GM21825 (cell line): ENCODE measurements at regions not wholly inside any gene's neighbourhood (a gene's known extent, or its start where the extent isn't known, plus 50 kb on each side); places are given as distances from the start of the nearest gene placed in this dataset.
"Not testable (repeated sequence)": the region's sequence is repeated elsewhere in the genome, so short reads cannot be mapped to it uniquely, and the experiment has no call there.

Experiments used
- ATAC-seq: cut with Tn5 transposase; IDR thresholded peaks from one replicate; pipeline ENCODE4 v1.9.1; 2021; ENCODE audit warnings: mild to moderate bottlenecking, moderate library complexity; ENCODE audit not compliant: unreplicated experiment

GRCh38 chr20:5393218-5393870 is 76.6 kb upstream of the PROKR2 start:
- ATAC-seq, result no peak

- no peak for ATAC-seq
Measured at GRCh38 chr20:5390720-5391119, 74.0 kb upstream of the PROKR2 start.

DNA sequence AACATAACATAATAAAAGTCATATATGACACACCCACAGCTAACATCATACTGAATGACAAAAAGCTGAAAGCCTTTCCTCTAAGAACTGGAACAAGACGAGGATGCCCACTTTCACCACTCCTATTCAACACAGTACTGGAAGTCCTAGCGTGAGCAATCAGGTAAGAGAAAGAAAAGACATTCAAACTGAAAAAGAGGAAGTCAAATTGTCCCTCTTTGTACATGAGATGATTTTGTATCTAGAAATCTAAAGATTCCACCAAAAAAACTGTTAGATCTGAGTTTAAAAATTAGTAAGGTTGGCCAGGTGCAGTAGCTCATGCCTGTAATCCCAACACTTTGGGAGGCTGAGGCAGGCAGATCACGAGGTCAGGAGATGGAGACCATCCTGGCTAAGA is 70.1 kb upstream of the PROKR2 start:
- not testable (repeated sequence) for ATAC-seq

DNA sequence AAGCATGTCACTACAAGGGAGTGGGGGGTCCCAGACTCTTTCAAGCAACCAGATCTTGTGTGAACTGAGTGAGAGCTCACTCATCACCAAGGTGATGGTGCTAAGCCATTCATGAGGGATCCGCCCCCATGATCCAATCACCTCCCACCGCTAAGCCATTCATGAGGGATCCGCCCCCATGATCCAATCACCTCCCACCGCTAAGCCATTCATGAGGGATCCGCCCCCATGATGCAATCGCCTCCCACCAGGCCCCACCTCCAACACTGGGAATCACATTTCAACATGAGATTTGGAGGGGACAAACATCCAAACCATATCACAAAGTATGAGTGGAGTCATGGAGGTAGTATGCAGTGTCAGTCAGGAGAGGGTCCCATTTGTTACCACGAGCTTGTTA is 64.8 kb upstream of the PROKR2 start:
- not testable (repeated sequence) for ATAC-seq

DNA sequence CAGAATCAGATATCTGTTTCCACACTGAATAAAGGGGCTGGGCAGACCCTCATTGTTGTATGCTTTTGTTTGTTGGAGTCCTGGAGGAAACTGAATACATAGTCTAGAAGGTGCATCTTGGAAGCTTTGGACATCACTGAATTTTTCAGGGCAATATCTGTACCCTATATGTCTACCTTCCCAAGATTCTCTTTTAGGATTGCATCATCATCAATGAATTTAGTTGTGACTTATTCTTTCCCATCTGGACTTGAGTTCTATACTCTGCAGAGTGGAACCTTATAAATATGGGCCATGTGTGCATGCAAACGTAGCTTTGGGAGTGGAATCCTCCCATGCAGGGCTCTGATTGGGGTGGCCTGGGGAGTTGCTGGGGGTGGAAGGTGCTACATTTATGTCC is 60.7 kb upstream of the PROKR2 start:
- ATAC-seq, result no peak

DNA sequence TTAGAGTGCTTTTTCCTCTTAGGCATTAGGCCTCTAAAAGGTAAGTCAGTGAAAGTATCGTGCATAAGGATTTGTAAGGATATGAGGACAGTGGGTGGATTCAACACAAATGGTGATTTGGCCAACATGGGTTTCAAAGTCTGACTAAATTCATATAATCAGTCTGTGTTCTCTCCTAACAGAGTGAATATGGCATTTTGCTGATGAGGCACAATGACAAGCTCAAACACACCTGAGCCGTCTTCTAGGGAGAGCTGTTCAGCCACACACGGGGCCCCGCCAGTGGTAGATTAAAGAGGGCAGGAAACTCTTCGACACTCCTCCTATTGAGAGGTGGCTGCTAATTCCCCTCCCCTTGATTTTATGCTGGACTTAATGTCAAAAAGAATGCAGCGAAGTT is 59.5 kb upstream of the PROKR2 start:
- no peak for ATAC-seq

DNA sequence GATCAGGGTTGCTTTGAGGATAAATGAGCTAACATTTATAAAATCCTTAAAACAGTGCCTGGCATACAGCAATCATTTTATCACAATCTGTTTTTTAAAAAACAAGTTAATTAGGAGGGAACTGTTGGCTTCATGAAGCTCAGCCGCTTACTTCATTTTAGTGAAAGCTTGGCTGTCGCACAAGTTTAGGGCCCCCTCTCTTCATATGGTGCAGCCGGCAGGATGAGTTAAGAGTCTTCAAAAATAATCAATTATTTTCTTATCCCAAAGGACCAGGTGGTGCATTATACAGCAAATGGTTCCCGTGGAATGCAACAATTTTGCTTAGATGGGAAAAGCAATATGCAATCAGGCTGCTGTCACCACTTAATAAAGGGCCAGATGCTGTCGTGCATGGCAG is 57.4 kb upstream of the PROKR2 start:
- ATAC-seq, result no peak

- no peak for ATAC-seq
Measured at GRCh38 chr20:5372371-5372770, 55.6 kb upstream of the PROKR2 start.

GRCh38 chr20:5369629-5370028 is 52.9 kb upstream of the PROKR2 start:
- no peak for ATAC-seq
